ENCODE measurements at regions not wholly inside any gene's neighbourhood (a gene's known extent, or its start where the extent isn't known, plus 50 kb on each side); places are given as distances from the start of the nearest gene placed in this dataset.

DNA sequence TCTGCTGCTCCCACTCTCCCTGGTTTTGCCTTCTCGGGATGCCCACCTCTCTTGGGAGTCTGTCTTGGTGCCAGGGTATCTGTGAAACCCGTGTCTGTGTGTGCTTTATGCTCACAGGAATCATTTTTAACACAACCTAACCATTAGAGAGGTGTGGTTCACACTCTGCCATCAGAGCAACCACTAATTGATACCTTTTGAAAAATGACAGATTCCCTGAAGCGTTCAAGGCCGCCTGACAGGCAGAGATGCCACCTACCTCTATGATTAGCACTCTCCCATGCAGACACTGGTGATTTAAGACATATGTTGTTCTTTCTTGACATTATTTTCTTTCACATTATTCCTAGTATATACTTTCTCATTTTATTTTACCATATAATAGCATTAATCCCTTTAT lies 207.3 kb upstream of the SGCD start:
- Histone ChIP-seq H3K9me3 (no peaks in the 10 kb centered on the region), H3K27me3 (no peaks in the 10 kb centered on the region), H3K36me3 (no peaks in the 10 kb centered on the region), H3K4me3 (no peak overlapping the region), H3K4me1 (no peaks in the 10 kb centered on the region), H3K27ac (no peak overlapping the region)
- no peak for TF ChIP-seq CTCF (IDR thresholded peaks at IDR 0.05)
- DNase-seq = no peak
- intact Hi-C loops (cut with DNase I) = no loop called here
- ATAC-seq = no peak

DNA sequence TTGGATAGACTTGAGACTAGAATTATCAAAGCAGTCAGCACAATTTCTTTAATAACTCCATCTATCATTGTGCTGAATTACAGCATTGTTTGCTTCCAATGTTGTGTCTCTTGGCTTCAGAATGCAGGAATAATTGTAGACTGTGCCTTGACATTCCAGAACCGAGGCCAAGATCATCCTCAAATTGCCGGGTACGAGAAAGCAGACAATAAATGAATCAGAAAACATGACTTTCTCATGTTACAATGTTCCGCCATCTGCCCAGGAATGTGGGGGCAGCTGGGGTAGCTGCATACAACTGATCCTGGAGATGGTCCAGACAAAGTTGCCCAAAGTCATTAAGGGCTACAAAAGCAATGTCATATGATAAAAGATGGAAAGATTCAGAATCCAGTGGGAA lies 206.2 kb upstream of the SGCD start:
- DNase-seq = no peak
- Histone ChIP-seq H3K27me3 (no peaks in the 10 kb centered on the region), H3K27ac (no peak overlapping the region), H3K4me3 (no peak overlapping the region), H3K4me1 (no peaks in the 10 kb centered on the region), H3K9me3 (no peaks in the 10 kb centered on the region), H3K36me3 (no peaks in the 10 kb centered on the region)
- intact Hi-C loops (cut with DNase I) = no loop called here
- ATAC-seq = no peak
- TF ChIP-seq CTCF (IDR thresholded peaks at IDR 0.05) = no peak

- DNase-seq (no peak), ATAC-seq (no peak)
- Histone ChIP-seq H3K27ac (no peak overlapping the region), H3K27me3 (no peaks in the 10 kb centered on the region), H3K4me1 (no peaks in the 10 kb centered on the region), H3K36me3 (no peaks in the 10 kb centered on the region), H3K4me3 (no peak overlapping the region), H3K9me3 (no peaks in the 10 kb centered on the region)
- TF ChIP-seq CTCF (IDR thresholded peaks at IDR 0.05) = no peak
- intact Hi-C loops (cut with DNase I) = no loop called here
Observed at GRCh38 chr5:156121234-156121633, 205.7 kb upstream of the SGCD start.

GRCh38 chr5:156121882-156122281 lies 205.1 kb upstream of the SGCD start:
- TF ChIP-seq CTCF (IDR thresholded peaks at IDR 0.05) = no peak
- no peak for ATAC-seq

DNA sequence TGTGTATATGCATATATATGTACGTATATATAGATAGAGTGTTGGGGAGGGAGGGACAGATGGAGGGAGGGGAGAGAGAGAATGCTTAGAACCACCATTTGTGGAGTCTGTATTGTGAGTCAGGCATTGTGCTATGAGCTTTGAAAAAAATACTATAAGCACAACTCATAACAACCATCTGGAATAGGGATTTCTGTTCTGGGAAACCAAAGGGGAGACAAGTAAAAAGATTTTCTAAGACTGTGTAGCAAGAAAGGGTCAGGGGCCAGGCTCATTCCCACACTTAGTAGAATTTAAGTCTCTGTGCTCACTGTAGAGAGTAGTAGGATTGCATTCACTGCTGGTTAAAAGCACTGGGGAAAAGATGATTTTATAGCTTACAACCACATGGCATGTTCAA lies 202.3 kb upstream of the SGCD start:
- Histone ChIP-seq H3K36me3 (no peaks in the 10 kb centered on the region), H3K4me3 (no peak overlapping the region), H3K27ac (no peak overlapping the region), H3K27me3 (no peaks in the 10 kb centered on the region), H3K4me1 (no peaks in the 10 kb centered on the region), H3K9me3 (no peaks in the 10 kb centered on the region)
- DNase-seq (no peak), ATAC-seq (no peak)
- intact Hi-C loops (cut with DNase I) = no loop called here
- no peak for TF ChIP-seq CTCF (IDR thresholded peaks at IDR 0.05)

More at GRCh38 chr5:156121882-156122281, 205.1 kb upstream of the SGCD start:
- no peaks in the 10 kb centered on the region for H3K36me3 ChIP-seq
- no peak overlapping the region for H3K4me3 ChIP-seq
- intact Hi-C loops (cut with DNase I) = no loop called here
- no peaks in the 10 kb centered on the region for H3K27me3 ChIP-seq
- no peaks in the 10 kb centered on the region for H3K9me3 ChIP-seq
- no peak overlapping the region for H3K27ac ChIP-seq
- DNase-seq = no peak
- no peaks in the 10 kb centered on the region for H3K4me1 ChIP-seq

DNA sequence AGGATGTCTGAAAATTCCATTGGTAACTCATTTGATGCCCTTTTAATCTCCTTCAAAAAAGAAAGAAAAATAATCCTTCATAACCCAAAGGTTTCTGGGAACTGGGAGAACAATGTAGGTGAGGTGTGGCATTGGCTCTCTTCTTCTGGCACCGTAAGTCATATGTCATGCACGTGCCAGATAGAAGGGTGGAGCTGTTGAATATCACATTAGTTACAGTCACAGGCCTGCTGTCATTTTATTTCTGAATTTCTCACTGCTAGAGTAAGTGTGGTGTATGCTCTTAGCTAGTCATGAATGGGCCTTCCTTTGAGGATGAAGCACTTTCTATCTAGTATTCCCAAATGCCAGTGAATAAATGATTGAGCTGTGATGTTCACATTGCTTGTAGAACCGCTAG lies 201.8 kb upstream of the SGCD start:
- no peaks in the 10 kb centered on the region for H3K9me3 ChIP-seq
- no peaks in the 10 kb centered on the region for H3K4me1 ChIP-seq
- no peak overlapping the region for H3K27ac ChIP-seq
- H3K27me3 ChIP-seq = no peaks in the 10 kb centered on the region
- H3K36me3 ChIP-seq = no peaks in the 10 kb centered on the region
- no peak for DNase-seq
- ATAC-seq = no peak
- no peak for TF ChIP-seq CTCF (IDR thresholded peaks at IDR 0.05)
- no peak overlapping the region for H3K4me3 ChIP-seq
- intact Hi-C loops (cut with DNase I) = no loop called here
